Ishikawa (cell line): ENCODE measurements at regions not wholly inside any gene's neighbourhood (a gene's known extent, or its start where the extent isn't known, plus 50 kb on each side); places are given as distances from the start of the nearest gene placed in this dataset.

ENCODE experiments used
- CEBPB ChIP-seq: IDR thresholded peaks from 2 replicates; pipeline ENCODE4 v1.6.1; 2012
- CREB1 ChIP-seq: IDR thresholded peaks from 2 replicates; pipeline ENCODE4 v1.6.1; 2012; ENCODE audit warnings: low read depth
- EGR1 ChIP-seq: IDR thresholded peaks from 2 replicates; pipeline ENCODE4 v1.6.1; 2012
- EP300 ChIP-seq: IDR thresholded peaks from 2 replicates; pipeline ENCODE4 v1.6.1; 2012; ENCODE audit warnings: borderline replicate concordance
- FOXM1 ChIP-seq: IDR thresholded peaks from 2 replicates; pipeline ENCODE4 v1.6.1; 2012; ENCODE audit warnings: low read depth, borderline replicate concordance
- NFIC ChIP-seq: IDR thresholded peaks from 2 replicates; pipeline ENCODE4 v1.6.1; 2012
- RAD21 ChIP-seq: IDR thresholded peaks from 2 replicates; pipeline ENCODE4 v1.6.1; 2012; ENCODE audit warnings: low read depth
- TAF1 ChIP-seq: IDR thresholded peaks from 2 replicates; pipeline ENCODE4 v1.6.1; 2012; ENCODE audit warnings: low read depth, mild to moderate bottlenecking
- TCF12 ChIP-seq: IDR thresholded peaks from 2 replicates; pipeline ENCODE4 v1.6.1; 2012; ENCODE audit warnings: low read depth
- TEAD4 ChIP-seq: IDR thresholded peaks from 2 replicates; pipeline ENCODE4 v1.6.1; 2012
- USF1 ChIP-seq: IDR thresholded peaks from 2 replicates; pipeline ENCODE4 v1.6.1; 2012
- YY1 ChIP-seq: IDR thresholded peaks from 2 replicates; pipeline ENCODE4 v1.6.1; 2012; ENCODE audit warnings: low read depth
- ZBTB7A ChIP-seq: IDR thresholded peaks from 2 replicates; pipeline ENCODE4 v1.6.1; 2012; ENCODE audit warnings: low read depth
- TF ChIP-seq, protein P1 (sequence below): IDR thresholded peaks from 2 replicates; pipeline ENCODE4 v1.6.1; 2012
- TF ChIP-seq, protein P2 (sequence below): IDR thresholded peaks from 2 replicates; pipeline ENCODE4 v1.6.1; 2012; ENCODE audit warnings: low read depth, mild to moderate bottlenecking

DNA sequence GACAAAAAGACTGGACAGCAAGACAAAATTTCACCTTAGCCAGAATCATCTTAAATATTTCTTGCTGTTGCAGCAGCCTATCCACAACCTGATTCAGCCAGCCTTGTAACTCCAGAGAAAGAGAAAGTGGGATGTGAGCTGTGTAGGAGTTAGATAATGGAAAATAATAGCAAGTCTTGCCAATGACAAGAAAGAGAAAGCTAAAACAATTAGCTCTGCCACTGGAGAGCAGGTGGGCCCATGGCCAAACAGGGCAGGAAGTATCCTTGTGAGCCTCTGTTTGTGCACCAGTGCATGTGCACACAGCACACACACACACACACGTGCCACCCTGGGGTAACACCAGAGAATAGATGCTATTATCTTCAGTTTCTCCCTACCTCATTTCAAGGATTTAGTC lies 106.0 kb upstream of the CCDC196 start:
- TF ChIP-seq, protein P1, sequence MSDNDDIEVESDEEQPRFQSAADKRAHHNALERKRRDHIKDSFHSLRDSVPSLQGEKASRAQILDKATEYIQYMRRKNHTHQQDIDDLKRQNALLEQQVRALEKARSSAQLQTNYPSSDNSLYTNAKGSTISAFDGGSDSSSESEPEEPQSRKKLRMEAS, result no peak
- no peak for TF ChIP-seq NFIC
- TF ChIP-seq, protein P2, sequence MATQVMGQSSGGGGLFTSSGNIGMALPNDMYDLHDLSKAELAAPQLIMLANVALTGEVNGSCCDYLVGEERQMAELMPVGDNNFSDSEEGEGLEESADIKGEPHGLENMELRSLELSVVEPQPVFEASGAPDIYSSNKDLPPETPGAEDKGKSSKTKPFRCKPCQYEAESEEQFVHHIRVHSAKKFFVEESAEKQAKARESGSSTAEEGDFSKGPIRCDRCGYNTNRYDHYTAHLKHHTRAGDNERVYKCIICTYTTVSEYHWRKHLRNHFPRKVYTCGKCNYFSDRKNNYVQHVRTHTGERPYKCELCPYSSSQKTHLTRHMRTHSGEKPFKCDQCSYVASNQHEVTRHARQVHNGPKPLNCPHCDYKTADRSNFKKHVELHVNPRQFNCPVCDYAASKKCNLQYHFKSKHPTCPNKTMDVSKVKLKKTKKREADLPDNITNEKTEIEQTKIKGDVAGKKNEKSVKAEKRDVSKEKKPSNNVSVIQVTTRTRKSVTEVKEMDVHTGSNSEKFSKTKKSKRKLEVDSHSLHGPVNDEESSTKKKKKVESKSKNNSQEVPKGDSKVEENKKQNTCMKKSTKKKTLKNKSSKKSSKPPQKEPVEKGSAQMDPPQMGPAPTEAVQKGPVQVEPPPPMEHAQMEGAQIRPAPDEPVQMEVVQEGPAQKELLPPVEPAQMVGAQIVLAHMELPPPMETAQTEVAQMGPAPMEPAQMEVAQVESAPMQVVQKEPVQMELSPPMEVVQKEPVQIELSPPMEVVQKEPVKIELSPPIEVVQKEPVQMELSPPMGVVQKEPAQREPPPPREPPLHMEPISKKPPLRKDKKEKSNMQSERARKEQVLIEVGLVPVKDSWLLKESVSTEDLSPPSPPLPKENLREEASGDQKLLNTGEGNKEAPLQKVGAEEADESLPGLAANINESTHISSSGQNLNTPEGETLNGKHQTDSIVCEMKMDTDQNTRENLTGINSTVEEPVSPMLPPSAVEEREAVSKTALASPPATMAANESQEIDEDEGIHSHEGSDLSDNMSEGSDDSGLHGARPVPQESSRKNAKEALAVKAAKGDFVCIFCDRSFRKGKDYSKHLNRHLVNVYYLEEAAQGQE, result no peak

- TF ChIP-seq USF1 (no peak), CREB1 (no peak), YY1 (no peak), CEBPB (no peak), TCF12 (no peak), RAD21 (no peak), EGR1 (no peak), EP300 (no peak), NFIC (no peak), ZBTB7A (no peak), FOXM1 (no peak), TEAD4 (no peak), TAF1 (no peak)
- TF ChIP-seq, protein P2, result no peak
- TF ChIP-seq, protein P1, result no peak
These were observed 104.4 kb upstream of the CCDC196 start for GRCh38 chr14:66381755-66382154.

DNA sequence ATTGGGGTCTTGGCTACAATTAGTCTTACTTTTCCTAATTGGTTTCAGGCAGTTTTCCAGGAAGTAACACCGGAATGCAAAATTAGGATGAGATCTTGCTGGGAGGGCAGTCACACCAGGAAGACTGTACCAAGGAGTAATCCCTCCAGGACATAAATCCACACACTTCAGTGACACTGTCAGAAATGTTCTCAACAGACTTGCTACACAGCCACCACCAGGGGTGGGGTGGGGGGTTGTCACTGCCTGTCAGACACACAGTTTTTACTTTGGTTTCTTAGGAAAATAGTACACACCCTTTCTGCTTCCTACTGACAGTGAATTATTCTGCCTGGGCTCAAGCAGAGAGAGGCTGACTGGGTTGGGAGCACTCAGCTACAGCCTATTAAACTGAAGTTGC lies 102.9 kb upstream of the CCDC196 start:
- TF ChIP-seq TEAD4, result no peak
- TF ChIP-seq NFIC, result no peak
- TF ChIP-seq EP300, result no peak
- no peak for TF ChIP-seq ZBTB7A
- TF ChIP-seq, protein P2, result no peak
- TF ChIP-seq TCF12, result no peak
- no peak for TF ChIP-seq TAF1
- TF ChIP-seq EGR1, result no peak
- TF ChIP-seq YY1, result no peak
- TF ChIP-seq CREB1, result no peak
- TF ChIP-seq USF1, result no peak
- TF ChIP-seq CEBPB, result no peak
- no peak for TF ChIP-seq FOXM1
- no peak for TF ChIP-seq RAD21
- TF ChIP-seq, protein P1, result no peak

DNA sequence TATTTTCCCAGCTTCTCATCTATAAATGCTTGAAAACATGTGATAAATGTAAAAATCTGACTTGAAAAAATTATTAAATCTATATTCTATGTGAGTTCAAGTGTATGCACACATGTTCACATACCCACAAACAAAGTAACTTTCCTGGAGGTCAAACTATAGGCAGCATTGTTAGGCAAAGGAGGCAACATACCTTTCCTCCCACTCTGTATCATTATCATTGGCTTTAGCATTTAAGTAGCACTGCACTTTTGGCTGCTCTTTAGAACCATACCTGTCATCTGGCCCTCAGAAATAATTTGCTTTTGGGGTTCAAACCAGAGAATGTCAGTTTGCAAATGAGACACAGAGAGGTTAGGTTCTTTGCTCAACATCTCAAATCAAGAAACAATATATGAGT lies 102.4 kb upstream of the CCDC196 start:
- no peak for TF ChIP-seq USF1
- no peak for TF ChIP-seq CREB1
- TF ChIP-seq FOXM1, result no peak
- no peak for TF ChIP-seq RAD21
- no peak for TF ChIP-seq CEBPB
- TF ChIP-seq EP300, result no peak
- TF ChIP-seq, protein P2, result no peak
- TF ChIP-seq TEAD4, result no peak
- TF ChIP-seq, protein P1, result no peak
- no peak for TF ChIP-seq NFIC
- no peak for TF ChIP-seq TAF1
- no peak for TF ChIP-seq YY1
- TF ChIP-seq ZBTB7A, result no peak
- TF ChIP-seq TCF12, result no peak
- TF ChIP-seq EGR1, result no peak
